ENCODE measurements at regions not wholly inside any gene's neighbourhood (a gene's known extent, or its start where the extent isn't known, plus 50 kb on each side); places are given as distances from the start of the nearest gene placed in this dataset.

DNA sequence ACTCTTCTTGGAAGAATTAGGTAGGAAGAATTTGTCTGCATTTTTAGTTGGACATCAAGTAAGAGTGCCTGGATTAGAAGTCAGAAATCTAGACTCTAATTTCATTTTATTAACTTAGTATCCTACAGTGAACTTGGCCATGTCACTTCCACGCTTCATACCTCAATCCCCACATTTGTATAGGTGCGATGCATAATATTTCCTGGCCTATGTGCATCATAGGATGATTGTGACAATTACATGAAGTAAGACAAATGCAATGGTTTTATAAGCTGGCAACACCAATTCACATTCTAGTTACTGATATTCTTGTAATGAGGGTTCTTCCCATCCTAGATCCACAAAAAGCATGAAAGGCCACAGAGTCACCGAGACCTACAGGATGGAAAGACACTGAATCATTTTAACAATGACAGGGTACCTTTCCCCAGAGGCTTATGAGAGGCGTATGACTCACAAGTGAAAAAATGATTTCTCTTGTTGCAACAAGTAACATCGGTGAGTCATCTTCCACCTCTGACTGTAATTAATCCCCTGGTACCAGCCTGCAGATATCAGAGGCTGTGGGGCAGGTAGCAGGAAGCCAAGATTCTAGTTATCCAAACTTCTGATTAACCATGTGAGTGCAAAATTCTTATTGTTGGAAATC, 56.0 kb upstream of the OR5AK2 start:
- CTCF ChIA-PET, result no interaction called here
- ATAC-seq (no peak), DNase-seq (ENCODE audit: low spot score) (no peak)
- no peaks in the 10 kb centered on the region for H3K4me1 Mint-ChIP-seq
- no peak overlapping the region for H3K4me3 Mint-ChIP-seq
- H3K9me3 Mint-ChIP-seq, result peaks cover 24% of the 10 kb centered on the region
- H3K27me3 Mint-ChIP-seq (ENCODE audit: low read depth), result no peaks in the 10 kb centered on the region
- H3K27ac Mint-ChIP-seq, result no peak overlapping the region
- POLR2A ChIA-PET, result no interaction called here
- H3K36me3 Mint-ChIP-seq, result 0 out of 2 replicates have a peak, but pooled peaks cover 2% of the 10 kb centered on the region
- TF ChIP-seq ESRRA (CRISPR knock-in tag; IDR thresholded peaks at IDR 0.05; ENCODE audit: borderline replicate concordance), result no peak

DNA sequence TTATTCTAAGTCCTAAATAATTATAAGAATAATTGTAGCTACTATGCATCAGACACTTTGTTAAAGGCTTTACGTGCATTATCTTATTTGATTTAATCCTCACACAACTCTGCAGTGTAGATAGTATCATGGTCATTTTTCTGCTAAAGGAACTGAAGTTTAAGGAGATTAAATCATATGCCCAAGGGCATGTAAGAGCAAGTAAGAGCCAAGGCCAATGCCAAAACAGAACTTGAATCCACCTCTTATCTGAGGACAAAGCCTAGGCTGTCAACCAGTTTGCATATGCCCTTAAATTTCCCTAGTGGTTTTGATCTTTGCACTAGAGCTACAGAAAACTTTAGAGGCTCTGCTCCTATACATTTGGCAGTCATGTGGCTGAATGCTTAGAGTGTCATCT, 65.6 kb upstream of the OR5AK2 start:
- no peaks in the 10 kb centered on the region for H3K27me3 Mint-ChIP-seq (ENCODE audit: low read depth)
- CTCF ChIA-PET, result interaction anchor here (1.2 kb wide), 1 partner anchor 327 kb away, joined by 3 read pairs; no protein-coding TSS in a partner anchor
- no peaks in the 10 kb centered on the region for H3K4me1 Mint-ChIP-seq
- POLR2A ChIA-PET, result no interaction called here
- TF ChIP-seq AFF4 (CRISPR knock-in tag; IDR thresholded peaks at IDR 0.05; ENCODE audit: borderline replicate concordance), result no peak
- TF ChIP-seq SP1 (CRISPR knock-in tag; conservative IDR thresholded peaks at IDR 0.05), result no peak
- no peak for TF ChIP-seq ZBTB43 (CRISPR knock-in tag; IDR thresholded peaks at IDR 0.05)
- TF ChIP-seq NR1H2 (CRISPR knock-in tag; IDR thresholded peaks at IDR 0.05), result no peak
- no peak for TF ChIP-seq CBFB (CRISPR knock-in tag; IDR thresholded peaks at IDR 0.05; ENCODE audit: low read depth)
- no peak overlapping the region for H3K27ac Mint-ChIP-seq
- DNase-seq (ENCODE audit: low spot score) (no peak), ATAC-seq (no peak)
- 0 out of 2 replicates have a peak, but pooled peaks cover 4% of the 10 kb centered on the region for H3K36me3 Mint-ChIP-seq
- peaks cover 56% of the 10 kb centered on the region for H3K9me3 Mint-ChIP-seq
- H3K4me3 Mint-ChIP-seq, result no peak overlapping the region

DNA sequence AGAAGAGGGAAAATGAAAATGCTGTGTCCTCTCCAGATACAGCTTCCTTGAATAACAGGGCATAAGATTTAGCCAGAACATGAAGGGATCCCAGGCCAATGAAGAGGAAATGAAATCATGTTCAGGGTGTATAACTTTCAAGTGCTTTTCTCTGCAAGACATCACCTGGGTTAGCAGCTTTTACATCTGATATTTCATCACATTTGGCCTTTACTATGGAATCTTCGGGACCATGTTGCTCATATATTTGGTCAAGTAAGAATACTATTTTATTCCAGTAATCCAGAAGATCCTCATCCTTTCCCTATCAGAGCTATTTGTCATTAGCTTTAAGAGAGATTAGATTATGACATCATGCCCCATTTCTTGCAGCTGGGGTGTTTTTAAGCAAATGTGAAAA, 66.3 kb upstream of the OR5AK2 start:
- ChIA-PET CTCF (interaction anchor here (1.2 kb wide), 1 partner anchor 327 kb away, joined by 3 read pairs; no protein-coding TSS in a partner anchor), POLR2A (no interaction called here)
- ATAC-seq, result no peak

GRCh38 chr11:56917708-56918400, 70.9 kb upstream of the OR5AK2 start:
- TF ChIP-seq NFATC4 (CRISPR knock-in tag; IDR thresholded peaks at IDR 0.05), result no peak
- no peak for TF ChIP-seq SMAD3 (CRISPR knock-in tag; IDR thresholded peaks at IDR 0.05; ENCODE audit: borderline replicate concordance)
- no peak for TF ChIP-seq ZNF281 (CRISPR knock-in tag; IDR thresholded peaks at IDR 0.05)
- TF ChIP-seq FOXK1 (CRISPR knock-in tag; IDR thresholded peaks at IDR 0.05), result no peak
- TF ChIP-seq CREB1 (CRISPR knock-in tag; IDR thresholded peaks at IDR 0.05), result no peak
- no peak for TF ChIP-seq CDX4 (CRISPR knock-in tag; IDR thresholded peaks at IDR 0.05; ENCODE audit: borderline replicate concordance)
- no peak for TF ChIP-seq E2F1 (CRISPR knock-in tag; IDR thresholded peaks at IDR 0.05)
- TF ChIP-seq, protein P1, sequence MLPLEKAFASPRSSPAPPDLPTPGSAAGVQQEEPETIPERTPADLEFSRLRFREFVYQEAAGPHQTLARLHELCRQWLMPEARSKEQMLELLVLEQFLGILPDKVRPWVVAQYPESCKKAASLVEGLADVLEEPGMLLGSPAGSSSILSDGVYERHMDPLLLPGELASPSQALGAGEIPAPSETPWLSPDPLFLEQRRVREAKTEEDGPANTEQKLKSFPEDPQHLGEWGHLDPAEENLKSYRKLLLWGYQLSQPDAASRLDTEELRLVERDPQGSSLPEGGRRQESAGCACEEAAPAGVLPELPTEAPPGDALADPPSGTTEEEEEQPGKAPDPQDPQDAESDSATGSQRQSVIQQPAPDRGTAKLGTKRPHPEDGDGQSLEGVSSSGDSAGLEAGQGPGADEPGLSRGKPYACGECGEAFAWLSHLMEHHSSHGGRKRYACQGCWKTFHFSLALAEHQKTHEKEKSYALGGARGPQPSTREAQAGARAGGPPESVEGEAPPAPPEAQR (CRISPR knock-in tag; IDR thresholded peaks at IDR 0.05), result no peak
- Mint-ChIP-seq H3K4me1 (no peaks in the 10 kb centered on the region), H3K4me3 (no peak overlapping the region), H3K27ac (no peak overlapping the region), H3K27me3 (ENCODE audit: low read depth) (no peaks in the 10 kb centered on the region), H3K9me3 (peaks cover 38% of the 10 kb centered on the region), H3K36me3 (0 out of 2 replicates have a peak, but pooled peaks cover 4% of the 10 kb centered on the region)
- ChIA-PET CTCF (no interaction called here), POLR2A (no interaction called here)
- no peak for ATAC-seq
- DNase-seq (ENCODE audit: low spot score), result no peak

More for the DNA sequence above, 66.3 kb upstream of the OR5AK2 start:
- no peak for DNase-seq (ENCODE audit: low spot score)
- TF ChIP-seq ZBTB21 (CRISPR knock-in tag; IDR thresholded peaks at IDR 0.05; ENCODE audit: borderline replicate concordance), result no peak
- Mint-ChIP-seq H3K4me1 (no peaks in the 10 kb centered on the region), H3K27ac (no peak overlapping the region), H3K4me3 (no peak overlapping the region), H3K9me3 (peaks cover 56% of the 10 kb centered on the region), H3K27me3 (ENCODE audit: low read depth) (no peaks in the 10 kb centered on the region), H3K36me3 (0 out of 2 replicates have a peak, but pooled peaks cover 4% of the 10 kb centered on the region)
